ENCODE measurements at regions not wholly inside any gene's neighbourhood (a gene's known extent, or its start where the extent isn't known, plus 50 kb on each side); places are given as distances from the start of the nearest gene placed in this dataset.
A peak's percentile ranks its signal among the peaks of the same experiment; 100 is the strongest.

DNA sequence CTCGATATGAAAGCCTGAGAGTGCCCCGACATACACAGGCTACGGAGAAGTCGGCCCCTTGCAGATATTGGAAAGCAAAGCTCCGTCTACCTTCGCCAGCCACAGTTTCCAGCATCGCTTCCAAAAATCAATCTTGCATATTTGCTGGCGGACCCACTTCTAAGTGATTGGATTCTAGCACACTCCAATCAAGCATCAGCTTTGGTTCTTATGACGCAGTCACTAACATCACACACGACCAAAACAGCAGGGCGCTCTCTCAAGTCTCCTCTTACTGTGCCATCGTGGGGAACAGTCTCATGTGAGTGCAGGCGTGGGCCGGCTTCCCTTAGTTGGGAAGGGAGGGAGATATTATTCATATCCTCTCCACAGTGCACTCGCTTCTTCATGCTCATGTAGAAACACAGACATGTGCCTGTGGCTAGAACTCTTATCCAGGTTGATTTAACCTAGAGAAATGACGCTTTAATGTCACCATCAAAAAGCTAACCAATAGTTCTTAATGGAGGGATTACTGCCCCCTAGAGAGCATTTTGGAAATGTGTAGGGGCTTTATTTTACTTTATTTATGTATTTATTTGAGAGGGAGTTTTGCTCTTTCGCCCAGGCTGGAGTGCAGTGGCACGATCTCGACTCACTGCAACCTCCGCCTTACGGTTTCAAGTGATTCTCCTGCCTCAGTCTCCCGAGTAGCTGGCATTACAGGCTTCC lies 229.8 kb downstream of the SOD2 start:
- TF ChIP-seq, protein P1, sequence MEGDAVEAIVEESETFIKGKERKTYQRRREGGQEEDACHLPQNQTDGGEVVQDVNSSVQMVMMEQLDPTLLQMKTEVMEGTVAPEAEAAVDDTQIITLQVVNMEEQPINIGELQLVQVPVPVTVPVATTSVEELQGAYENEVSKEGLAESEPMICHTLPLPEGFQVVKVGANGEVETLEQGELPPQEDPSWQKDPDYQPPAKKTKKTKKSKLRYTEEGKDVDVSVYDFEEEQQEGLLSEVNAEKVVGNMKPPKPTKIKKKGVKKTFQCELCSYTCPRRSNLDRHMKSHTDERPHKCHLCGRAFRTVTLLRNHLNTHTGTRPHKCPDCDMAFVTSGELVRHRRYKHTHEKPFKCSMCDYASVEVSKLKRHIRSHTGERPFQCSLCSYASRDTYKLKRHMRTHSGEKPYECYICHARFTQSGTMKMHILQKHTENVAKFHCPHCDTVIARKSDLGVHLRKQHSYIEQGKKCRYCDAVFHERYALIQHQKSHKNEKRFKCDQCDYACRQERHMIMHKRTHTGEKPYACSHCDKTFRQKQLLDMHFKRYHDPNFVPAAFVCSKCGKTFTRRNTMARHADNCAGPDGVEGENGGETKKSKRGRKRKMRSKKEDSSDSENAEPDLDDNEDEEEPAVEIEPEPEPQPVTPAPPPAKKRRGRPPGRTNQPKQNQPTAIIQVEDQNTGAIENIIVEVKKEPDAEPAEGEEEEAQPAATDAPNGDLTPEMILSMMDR (IDR thresholded peaks at IDR 0.05) = peak in 7 of 12 donors; percentile 9 to 43 (median 30)
- TF ChIP-seq POLR2A (IDR thresholded peaks at IDR 0.05) = no peak
